IPS-11a (cell line): ENCODE measurements at regions not wholly inside any gene's neighbourhood (a gene's known extent, or its start where the extent isn't known, plus 50 kb on each side); places are given as distances from the start of the nearest gene placed in this dataset.

Experiments used
- H3K4me3 ChIP-seq: one replicate; pipeline ENCODE4 v1.5.1; 2013; ENCODE audit warnings: low read depth, low read length, control low read depth

GRCh38 chr3:40593351-40593750 lies 68.6 kb downstream of the ZNF621 start:
- H3K4me3 ChIP-seq: no peak overlapping the region

DNA sequence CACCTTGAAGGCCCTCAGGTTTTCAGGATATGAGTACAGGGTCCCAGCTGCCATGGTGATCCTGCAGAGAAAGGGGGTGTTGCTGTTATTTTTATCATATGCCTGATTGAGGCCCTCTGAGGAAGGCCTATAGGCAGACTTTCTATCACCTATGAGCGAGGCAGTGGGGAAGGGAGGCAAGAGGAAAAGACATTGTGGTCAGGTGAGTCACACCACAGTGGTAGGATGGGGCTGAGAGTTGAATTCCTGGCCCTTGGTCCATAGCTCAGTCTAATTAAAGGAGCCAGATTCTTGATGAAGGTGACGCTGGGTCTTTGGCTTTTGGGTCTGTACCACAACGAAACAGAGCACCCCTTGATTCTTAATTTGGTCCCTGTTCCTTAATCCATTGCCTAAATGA lies 72.7 kb downstream of the ZNF621 start:
- no peak overlapping the region for H3K4me3 ChIP-seq

DNA sequence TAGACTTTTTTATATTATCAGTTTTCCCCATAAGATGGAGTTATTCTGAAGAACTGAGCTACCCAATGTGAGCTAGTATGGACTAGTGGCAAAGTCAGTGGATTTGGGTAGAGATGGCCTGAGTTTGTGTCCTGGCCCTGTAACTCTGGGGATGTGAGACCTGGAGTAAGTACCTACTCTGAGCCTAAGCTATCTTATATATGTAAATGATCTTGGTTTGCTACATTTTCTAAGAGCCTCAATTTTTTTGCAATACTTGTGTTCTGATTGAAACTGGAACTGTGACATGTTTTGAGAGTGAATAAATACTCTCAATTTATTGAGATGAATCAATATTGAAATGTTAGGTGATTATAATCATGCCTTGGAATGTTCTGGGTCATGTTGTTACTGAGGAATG lies 73.6 kb downstream of the ZNF621 start:
- H3K4me3 ChIP-seq: no peak overlapping the region

GRCh38 chr3:40598962-40599361 lies 74.2 kb downstream of the ZNF621 start:
- H3K4me3 ChIP-seq: no peak overlapping the region

- H3K4me3 ChIP-seq: no peak overlapping the region
Measured at GRCh38 chr3:40602778-40603385, 78.1 kb downstream of the ZNF621 start.

- no peak overlapping the region for H3K4me3 ChIP-seq
Measured at GRCh38 chr3:40605960-40606359, 81.2 kb downstream of the ZNF621 start.

GRCh38 chr3:40608091-40608490 lies 83.3 kb downstream of the ZNF621 start:
- H3K4me3 ChIP-seq: no peak overlapping the region

DNA sequence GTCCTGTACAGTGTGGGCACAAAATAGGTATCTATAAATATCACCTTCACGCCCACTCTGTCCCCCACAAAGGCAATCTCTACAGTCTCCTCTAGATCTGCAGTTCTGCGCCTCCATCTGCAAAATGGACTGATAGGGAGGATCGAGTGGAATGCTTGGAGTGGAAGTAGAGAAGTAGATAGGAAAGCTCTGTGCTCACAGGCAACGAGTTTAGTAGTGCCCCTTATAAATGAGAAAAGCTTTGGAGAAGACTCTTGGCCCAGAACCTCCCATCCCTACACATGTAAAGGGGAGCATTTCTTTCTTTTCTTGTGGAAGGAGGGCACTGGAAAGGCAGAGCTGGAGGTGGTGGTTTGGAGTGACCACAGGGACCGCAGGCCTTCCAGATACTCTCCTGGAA lies 88.5 kb downstream of the ZNF621 start:
- no peak overlapping the region for H3K4me3 ChIP-seq

DNA sequence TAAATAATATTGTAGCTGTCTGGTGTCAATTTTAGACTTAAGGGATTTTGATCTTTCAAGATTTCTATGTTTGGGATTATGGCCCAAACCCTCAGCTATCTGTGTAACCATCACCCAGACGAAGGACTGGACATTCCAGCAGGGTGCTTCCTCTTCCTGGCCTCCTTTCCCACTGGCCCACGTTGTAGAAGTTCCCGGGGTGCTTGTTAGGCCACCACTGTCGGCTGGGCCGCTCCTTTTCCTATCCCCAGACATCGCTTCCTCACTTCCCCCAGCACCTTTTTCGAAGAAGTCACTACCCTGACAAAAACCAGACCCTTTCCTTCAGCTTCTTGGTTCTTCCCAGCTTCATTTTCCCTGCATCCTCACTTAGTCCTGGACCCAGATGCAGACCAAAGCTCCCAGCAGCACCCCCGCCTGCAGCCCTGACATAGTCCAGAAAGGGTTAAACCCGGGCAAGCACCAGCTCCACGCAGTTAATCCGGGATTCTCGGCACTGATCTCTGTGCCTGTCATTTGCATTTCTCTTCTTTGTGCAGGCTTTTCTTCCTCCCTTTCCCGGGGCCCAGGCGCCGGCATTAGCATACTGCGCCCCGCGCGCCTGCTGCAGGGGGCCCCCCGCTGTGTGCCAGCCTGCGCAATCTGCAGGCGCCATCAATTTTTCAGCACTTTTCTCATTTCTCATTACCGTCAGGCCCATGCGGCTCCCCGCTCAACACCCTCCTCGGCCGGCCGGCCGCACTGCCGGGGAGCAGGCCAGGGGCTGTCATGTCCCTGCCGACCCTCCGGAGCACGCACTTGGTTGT lies 90.6 kb downstream of the ZNF621 start:
- H3K4me3 ChIP-seq: peak overlapping the region; percentile 15

GRCh38 chr3:40615918-40616819 lies 91.4 kb downstream of the ZNF621 start:
- peak overlapping the region; percentile 15 for H3K4me3 ChIP-seq

GRCh38 chr3:40617084-40617483 lies 92.3 kb downstream of the ZNF621 start:
- no peak overlapping the region for H3K4me3 ChIP-seq

GRCh38 chr3:40618158-40618557 lies 93.4 kb downstream of the ZNF621 start:
- no peak overlapping the region for H3K4me3 ChIP-seq

GRCh38 chr3:40620151-40620550 lies 95.4 kb downstream of the ZNF621 start:
- no peak overlapping the region for H3K4me3 ChIP-seq

GRCh38 chr3:40621252-40621651 lies 96.5 kb downstream of the ZNF621 start:
- H3K4me3 ChIP-seq: no peak overlapping the region

- H3K4me3 ChIP-seq: no peak overlapping the region
Measured at GRCh38 chr3:40623567-40623966, 98.8 kb downstream of the ZNF621 start.

DNA sequence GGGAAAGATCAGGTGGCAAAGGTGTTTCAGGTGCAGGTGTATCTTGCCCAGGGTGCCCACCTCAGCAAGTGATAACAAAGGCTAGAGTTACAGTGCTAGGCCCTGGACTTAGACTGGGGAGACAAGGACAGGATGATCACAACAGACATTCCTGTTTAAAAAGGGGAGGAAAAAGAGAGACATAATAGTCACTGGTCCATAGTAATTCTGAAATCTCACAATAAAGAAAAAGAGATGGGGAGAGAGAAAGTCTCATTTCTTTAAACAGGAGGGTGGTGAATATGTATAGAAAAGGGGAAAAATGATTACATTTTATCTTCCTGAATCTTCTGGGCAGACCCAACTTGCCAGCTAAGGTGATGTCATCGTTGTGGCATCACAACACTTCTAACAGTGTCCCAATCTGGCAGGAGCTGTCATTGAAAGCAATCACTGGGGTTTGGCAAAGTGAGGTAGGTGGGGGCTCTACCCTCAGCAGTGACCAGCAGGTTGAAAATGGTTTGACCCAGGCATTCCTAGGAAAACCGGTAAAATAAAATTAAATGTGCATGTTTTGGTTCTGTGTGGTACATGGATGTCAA lies 99.5 kb downstream of the ZNF621 start:
- H3K4me3 ChIP-seq: no peak overlapping the region

DNA sequence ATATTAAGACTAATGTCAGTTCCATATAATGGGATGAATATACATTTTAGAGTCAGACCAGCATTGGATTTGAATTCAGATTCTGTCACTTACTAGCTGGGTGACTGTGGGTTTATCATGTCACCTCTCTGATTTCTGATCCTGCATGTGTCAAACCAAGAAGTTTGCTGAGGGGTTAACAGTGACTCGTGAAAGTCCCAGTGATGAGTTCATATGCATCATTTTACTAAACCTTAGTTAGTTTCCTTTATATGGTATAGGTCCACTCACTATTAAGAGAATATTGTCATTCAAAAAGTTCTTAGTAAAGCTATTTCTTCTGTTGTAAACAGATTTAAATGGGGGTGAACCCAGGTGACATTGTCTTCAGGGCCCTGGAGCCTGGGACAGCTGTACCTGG lies 102.3 kb downstream of the ZNF621 start:
- H3K4me3 ChIP-seq: no peak overlapping the region

GRCh38 chr3:40628984-40629383 lies 104.2 kb downstream of the ZNF621 start:
- H3K4me3 ChIP-seq: no peak overlapping the region

GRCh38 chr3:40631341-40631995 lies 106.7 kb downstream of the ZNF621 start:
- H3K4me3 ChIP-seq: no peak overlapping the region

DNA sequence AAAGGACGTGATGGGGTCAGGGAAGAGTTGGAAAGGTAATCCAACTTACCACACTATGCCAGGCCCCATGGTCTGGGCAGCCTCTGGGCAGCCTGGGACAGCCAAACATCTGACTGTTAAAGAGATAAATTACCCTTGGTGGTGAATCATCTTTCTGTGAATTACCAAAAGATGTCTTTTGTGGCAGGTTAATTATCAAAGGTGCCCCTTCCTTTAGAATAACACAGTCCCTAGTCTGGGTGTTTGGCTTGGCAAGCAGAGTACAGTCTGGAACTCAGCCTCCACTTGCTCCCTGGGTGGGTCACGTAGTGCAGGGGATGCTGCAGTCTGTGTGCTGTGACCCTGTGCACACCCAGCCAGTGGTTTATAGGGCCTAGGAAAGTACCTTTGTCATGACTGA lies 113.1 kb downstream of the ZNF621 start:
- no peak overlapping the region for H3K4me3 ChIP-seq

- no peak overlapping the region for H3K4me3 ChIP-seq
Measured at GRCh38 chr3:40639006-40639405, 114.2 kb downstream of the ZNF621 start.
